GM12878 (cell line): ENCODE measurements at regions not wholly inside any gene's neighbourhood (a gene's known extent, or its start where the extent isn't known, plus 50 kb on each side); places are given as distances from the start of the nearest gene placed in this dataset.

ENCODE experiments used
- BACH1 ChIP-seq: fragments of 450-650 bp; IDR thresholded peaks from 2 replicates; pipeline ENCODE4 v1.6.1; 2017; ENCODE audit warnings: mild to moderate bottlenecking, borderline replicate concordance
- BRCA1 ChIP-seq: IDR thresholded peaks from 2 replicates; pipeline ENCODE4 v1.6.1; 2011; ENCODE audit warnings: low read depth, low read length, improper control_type of control experiment
- CBFB ChIP-seq: IDR thresholded peaks from 2 replicates; pipeline ENCODE4 v1.6.1; 2016; ENCODE audit warnings: antibody characterized with exemption, low read depth
- CBX3 ChIP-seq: fragments of 200-600 bp; sonication (generic); IDR thresholded peaks from 2 replicates; pipeline ENCODE4 v1.6.1; 2016; ENCODE audit warnings: low read depth, borderline replicate concordance
- EP300 ChIP-seq, 2 experiments: fragments of 150-350 bp in 1 of 2; IDR thresholded peaks; 2 replicates each; pipeline ENCODE4 v1.6.1; 2011 to 2012; ENCODE audit warnings: low read depth in 2 of 2, low read length in 2 of 2, borderline replicate concordance in 1 of 2, improper control_type of control experiment in 1 of 2, inconsistent platforms in 1 of 2; ENCODE audit not compliant: control insufficient read depth in 1 of 2
- ETV6 ChIP-seq, 2 experiments: fragments of 450-650 bp in 1 of 2; IDR thresholded peaks in 1 of 2; conservative IDR thresholded peaks in 1 of 2; 2 replicates each; pipeline ENCODE4 v1.6.1; 2014; ENCODE audit warnings: antibody characterized with exemption in 1 of 2, borderline replicate concordance in 1 of 2, low read depth in 1 of 2, mild to moderate bottlenecking in 1 of 2, moderate library complexity in 1 of 2
- IKZF1 ChIP-seq: fragments of 450-650 bp; conservative IDR thresholded peaks from 2 replicates; pipeline ENCODE4 v1.6.1; 2017; ENCODE audit warnings: antibody characterized with exemption, mild to moderate bottlenecking
- JUND ChIP-seq: IDR thresholded peaks from 2 replicates; pipeline ENCODE4 v1.6.1; 2012; ENCODE audit warnings: low read depth, mild to moderate bottlenecking, low read length, improper control_type of control experiment, moderate library complexity
- KAT2A ChIP-seq: conservative IDR thresholded peaks from 2 replicates; pipeline ENCODE4 v1.6.1; 2011; ENCODE audit warnings: low read depth, low read length; ENCODE audit not compliant: control insufficient read depth
- KLF5 ChIP-seq: fragments of 450-650 bp; IDR thresholded peaks from 2 replicates; pipeline ENCODE4 v1.6.1; 2014; ENCODE audit warnings: mild to moderate bottlenecking; ENCODE audit not compliant: partially characterized antibody
- MEF2A ChIP-seq: IDR thresholded peaks from 2 replicates; pipeline ENCODE4 v1.6.1; 2011; ENCODE audit warnings: low read depth, mild to moderate bottlenecking, low read length, moderate library complexity; ENCODE audit not compliant: insufficient read depth
- MXI1 ChIP-seq: fragments of 150-350 bp; IDR thresholded peaks from 2 replicates; pipeline ENCODE4 v1.6.1; 2011; ENCODE audit warnings: low read depth, mild to moderate bottlenecking, inconsistent platforms, low read length, improper control_type of control experiment
- NFIC ChIP-seq: IDR thresholded peaks from 2 replicates; pipeline ENCODE4 v1.6.1; 2012; ENCODE audit warnings: low read depth, mild to moderate bottlenecking, inconsistent platforms, low read length, moderate library complexity
- PAX8 ChIP-seq: fragments of 450-650 bp; IDR thresholded peaks from 2 replicates; pipeline ENCODE4 v1.6.1; 2017; ENCODE audit warnings: mild to moderate bottlenecking, moderate library complexity
- RAD21 ChIP-seq: IDR thresholded peaks from 2 replicates; pipeline ENCODE4 v1.6.1; 2011; ENCODE audit warnings: mild to moderate bottlenecking, low read depth, low read length, moderate library complexity; ENCODE audit not compliant: insufficient read depth
- RUNX3 ChIP-seq: IDR thresholded peaks from 2 replicates; pipeline ENCODE4 v1.6.1; 2012; ENCODE audit warnings: low read length, inconsistent platforms
- SP1 ChIP-seq: IDR thresholded peaks from one replicate; pipeline ENCODE4 v1.6.1; 2011; ENCODE audit warnings: low read depth, low read length
- TARDBP ChIP-seq: IDR thresholded peaks from 2 replicates; pipeline ENCODE4 v1.6.1; 2016; ENCODE audit warnings: borderline replicate concordance
- WRNIP1 ChIP-seq: IDR thresholded peaks from 2 replicates; pipeline ENCODE4 v1.6.1; 2011; ENCODE audit warnings: low read depth, low read length, improper control_type of control experiment, borderline replicate concordance
- ZNF24 ChIP-seq: fragments of 450-650 bp; IDR thresholded peaks from 2 replicates; pipeline ENCODE4 v1.6.1; 2017; ENCODE audit warnings: antibody characterized with exemption, mild to moderate bottlenecking
- ZZZ3 ChIP-seq: IDR thresholded peaks from 2 replicates; pipeline ENCODE4 v1.6.1; 2011; ENCODE audit warnings: low read depth; ENCODE audit not compliant: control insufficient read depth, insufficient read length
- TF ChIP-seq, protein P1 (sequence below): fragments of 450-650 bp; IDR thresholded peaks from 2 replicates; pipeline ENCODE4 v1.6.1; 2016; ENCODE audit warnings: mild to moderate bottlenecking
- TF ChIP-seq, protein P2 (sequence below): fragments of 450-650 bp; formaldehyde crosslinking; IDR thresholded peaks from 2 replicates; pipeline ENCODE4 v1.4.0; 2020; ENCODE audit warnings: mild to moderate bottlenecking, moderate library complexity
- TF ChIP-seq, protein P3 (sequence below): fragments of 450-650 bp; IDR thresholded peaks from 2 replicates; pipeline ENCODE4 v1.6.1; 2014; ENCODE audit warnings: mild to moderate bottlenecking
- TF ChIP-seq, protein P4 (sequence below): fragments of 450-650 bp; conservative IDR thresholded peaks from 2 replicates; pipeline ENCODE4 v1.6.1; 2017; ENCODE audit warnings: mild to moderate bottlenecking, moderate library complexity

DNA sequence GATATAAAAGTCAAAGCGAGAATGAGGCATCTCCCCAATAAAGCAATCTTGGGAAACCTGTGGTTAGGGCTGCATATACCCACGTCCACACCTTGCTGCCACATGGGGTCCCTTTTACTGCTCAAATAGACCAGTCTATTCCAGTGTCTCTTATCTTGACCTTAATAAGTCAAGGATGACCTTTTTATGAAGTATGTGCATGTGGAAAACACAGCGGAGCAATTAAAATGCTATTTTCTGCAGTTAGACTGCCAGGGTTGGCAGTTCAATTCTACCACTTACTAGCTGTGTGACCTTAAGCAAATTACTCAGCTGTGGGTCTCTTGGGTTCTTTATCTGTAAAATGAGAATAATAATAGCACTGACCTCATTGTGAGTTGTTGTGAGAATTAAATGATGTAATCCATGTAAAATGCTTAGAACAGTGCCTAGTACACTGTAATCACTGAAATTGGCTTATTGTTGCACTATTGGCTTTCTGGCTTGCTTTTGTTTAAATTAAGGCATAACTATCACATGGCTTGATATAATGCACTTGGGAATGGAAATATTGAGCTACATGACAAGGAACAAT lies 67.8 kb upstream of the HSPB3 start (continued):
- TF ChIP-seq MEF2A (no peak), MXI1 (no peak), PAX8 (no peak), RAD21 (no peak), KLF5 (no peak), ZZZ3 (no peak), RUNX3 (peak; percentile 52; the same call in 1 of the 2 replicates), KAT2A (no peak), NFIC (peak; percentile 60; the same call in 1 of the 2 replicates), SP1 (no peak), CBX3 (no peak), JUND (no peak), ETV6 (conservative IDR thresholded peaks at IDR 0.05 in 1 of 2, IDR thresholded peaks at IDR 0.05 in 1 of 2; ENCODE audit: borderline replicate concordance in 1 of 2, low read depth in 1 of 2) (no peak), BRCA1 (no peak), BACH1 (no peak), CBFB (no peak), ZNF24 (no peak), WRNIP1 (no peak), EP300 (IDR thresholded peaks at IDR 0.05; ENCODE audit: borderline replicate concordance in 1 of 2, control insufficient read depth in 1 of 2, low read depth in 2 of 2, low read length in 2 of 2) (no peak), IKZF1 (peak; percentile 46), TARDBP (no peak)
- TF ChIP-seq, protein P1, sequence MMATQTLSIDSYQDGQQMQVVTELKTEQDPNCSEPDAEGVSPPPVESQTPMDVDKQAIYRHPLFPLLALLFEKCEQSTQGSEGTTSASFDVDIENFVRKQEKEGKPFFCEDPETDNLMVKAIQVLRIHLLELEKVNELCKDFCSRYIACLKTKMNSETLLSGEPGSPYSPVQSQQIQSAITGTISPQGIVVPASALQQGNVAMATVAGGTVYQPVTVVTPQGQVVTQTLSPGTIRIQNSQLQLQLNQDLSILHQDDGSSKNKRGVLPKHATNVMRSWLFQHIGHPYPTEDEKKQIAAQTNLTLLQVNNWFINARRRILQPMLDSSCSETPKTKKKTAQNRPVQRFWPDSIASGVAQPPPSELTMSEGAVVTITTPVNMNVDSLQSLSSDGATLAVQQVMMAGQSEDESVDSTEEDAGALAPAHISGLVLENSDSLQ, result no peak
- TF ChIP-seq, protein P2, sequence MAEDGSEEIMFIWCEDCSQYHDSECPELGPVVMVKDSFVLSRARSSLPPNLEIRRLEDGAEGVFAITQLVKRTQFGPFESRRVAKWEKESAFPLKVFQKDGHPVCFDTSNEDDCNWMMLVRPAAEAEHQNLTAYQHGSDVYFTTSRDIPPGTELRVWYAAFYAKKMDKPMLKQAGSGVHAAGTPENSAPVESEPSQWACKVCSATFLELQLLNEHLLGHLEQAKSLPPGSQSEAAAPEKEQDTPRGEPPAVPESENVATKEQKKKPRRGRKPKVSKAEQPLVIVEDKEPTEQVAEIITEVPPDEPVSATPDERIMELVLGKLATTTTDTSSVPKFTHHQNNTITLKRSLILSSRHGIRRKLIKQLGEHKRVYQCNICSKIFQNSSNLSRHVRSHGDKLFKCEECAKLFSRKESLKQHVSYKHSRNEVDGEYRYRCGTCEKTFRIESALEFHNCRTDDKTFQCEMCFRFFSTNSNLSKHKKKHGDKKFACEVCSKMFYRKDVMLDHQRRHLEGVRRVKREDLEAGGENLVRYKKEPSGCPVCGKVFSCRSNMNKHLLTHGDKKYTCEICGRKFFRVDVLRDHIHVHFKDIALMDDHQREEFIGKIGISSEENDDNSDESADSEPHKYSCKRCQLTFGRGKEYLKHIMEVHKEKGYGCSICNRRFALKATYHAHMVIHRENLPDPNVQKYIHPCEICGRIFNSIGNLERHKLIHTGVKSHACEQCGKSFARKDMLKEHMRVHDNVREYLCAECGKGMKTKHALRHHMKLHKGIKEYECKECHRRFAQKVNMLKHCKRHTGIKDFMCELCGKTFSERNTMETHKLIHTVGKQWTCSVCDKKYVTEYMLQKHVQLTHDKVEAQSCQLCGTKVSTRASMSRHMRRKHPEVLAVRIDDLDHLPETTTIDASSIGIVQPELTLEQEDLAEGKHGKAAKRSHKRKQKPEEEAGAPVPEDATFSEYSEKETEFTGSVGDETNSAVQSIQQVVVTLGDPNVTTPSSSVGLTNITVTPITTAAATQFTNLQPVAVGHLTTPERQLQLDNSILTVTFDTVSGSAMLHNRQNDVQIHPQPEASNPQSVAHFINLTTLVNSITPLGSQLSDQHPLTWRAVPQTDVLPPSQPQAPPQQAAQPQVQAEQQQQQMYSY (CRISPR knock-in tag), result no peak
- TF ChIP-seq, protein P3, sequence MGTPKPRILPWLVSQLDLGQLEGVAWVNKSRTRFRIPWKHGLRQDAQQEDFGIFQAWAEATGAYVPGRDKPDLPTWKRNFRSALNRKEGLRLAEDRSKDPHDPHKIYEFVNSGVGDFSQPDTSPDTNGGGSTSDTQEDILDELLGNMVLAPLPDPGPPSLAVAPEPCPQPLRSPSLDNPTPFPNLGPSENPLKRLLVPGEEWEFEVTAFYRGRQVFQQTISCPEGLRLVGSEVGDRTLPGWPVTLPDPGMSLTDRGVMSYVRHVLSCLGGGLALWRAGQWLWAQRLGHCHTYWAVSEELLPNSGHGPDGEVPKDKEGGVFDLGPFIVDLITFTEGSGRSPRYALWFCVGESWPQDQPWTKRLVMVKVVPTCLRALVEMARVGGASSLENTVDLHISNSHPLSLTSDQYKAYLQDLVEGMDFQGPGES, result no peak
- TF ChIP-seq, protein P4, sequence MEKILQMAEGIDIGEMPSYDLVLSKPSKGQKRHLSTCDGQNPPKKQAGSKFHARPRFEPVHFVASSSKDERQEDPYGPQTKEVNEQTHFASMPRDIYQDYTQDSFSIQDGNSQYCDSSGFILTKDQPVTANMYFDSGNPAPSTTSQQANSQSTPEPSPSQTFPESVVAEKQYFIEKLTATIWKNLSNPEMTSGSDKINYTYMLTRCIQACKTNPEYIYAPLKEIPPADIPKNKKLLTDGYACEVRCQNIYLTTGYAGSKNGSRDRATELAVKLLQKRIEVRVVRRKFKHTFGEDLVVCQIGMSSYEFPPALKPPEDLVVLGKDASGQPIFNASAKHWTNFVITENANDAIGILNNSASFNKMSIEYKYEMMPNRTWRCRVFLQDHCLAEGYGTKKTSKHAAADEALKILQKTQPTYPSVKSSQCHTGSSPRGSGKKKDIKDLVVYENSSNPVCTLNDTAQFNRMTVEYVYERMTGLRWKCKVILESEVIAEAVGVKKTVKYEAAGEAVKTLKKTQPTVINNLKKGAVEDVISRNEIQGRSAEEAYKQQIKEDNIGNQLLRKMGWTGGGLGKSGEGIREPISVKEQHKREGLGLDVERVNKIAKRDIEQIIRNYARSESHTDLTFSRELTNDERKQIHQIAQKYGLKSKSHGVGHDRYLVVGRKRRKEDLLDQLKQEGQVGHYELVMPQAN, result no peak
